ENCODE measurements at regions not wholly inside any gene's neighbourhood (a gene's known extent, or its start where the extent isn't known, plus 50 kb on each side); places are given as distances from the start of the nearest gene placed in this dataset.

DNA sequence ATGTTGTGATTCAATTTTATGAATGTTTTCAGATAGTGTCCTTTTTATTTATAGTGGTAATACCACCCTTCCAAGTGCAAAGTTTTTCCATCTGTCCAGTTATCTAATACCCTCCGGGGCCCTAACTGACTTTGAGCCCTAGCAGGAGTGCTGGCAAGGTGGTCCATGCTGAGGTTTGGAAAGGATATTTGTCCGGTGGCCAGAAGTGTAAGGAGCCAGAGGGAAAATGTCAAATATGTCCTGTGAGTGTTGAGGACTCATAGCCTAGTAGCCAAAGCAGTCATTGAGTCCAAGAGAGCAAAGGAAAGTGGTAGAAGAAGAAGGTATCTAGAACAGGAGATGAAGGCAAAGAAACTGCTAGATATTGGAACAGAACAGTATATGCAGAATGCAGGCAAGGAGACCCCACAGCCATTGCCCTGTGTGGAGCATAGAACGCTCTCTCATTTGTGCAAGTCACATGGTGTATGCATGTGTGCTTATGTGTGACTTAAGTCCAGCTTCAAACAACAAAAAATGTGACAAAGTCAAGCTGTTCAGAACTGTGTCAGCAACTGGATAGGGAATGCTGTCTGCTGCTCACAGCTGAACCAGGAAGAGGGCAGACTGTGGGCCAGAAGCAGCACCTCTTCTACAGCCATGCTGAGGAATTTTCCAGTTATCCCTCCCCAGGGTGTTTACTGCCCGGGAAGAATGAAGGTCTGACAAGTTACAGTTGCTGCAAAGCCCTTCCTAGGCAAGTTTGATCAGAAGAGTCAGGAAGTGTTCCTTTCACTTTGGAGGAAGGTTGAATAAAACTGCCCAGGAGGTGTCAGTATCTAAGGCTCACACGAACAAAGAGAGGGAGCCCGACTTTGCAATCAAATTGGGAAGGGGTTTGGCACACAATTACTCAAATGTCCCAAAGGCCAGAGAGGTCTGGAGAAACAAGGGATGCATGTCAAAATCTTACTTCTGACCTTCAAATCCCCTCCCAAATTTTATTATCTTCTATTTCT lies 463.3 kb upstream of the DMAC1 start:
- DNase-seq (ENCODE audit: low read depth), result no peak

GRCh38 chr9:8261737-8262136 lies 462.2 kb upstream of the DMAC1 start:
- DNase-seq (ENCODE audit: low read depth), result no peak

- DNase-seq (ENCODE audit: low read depth), result no peak
These were observed 459.4 kb upstream of the DMAC1 start for GRCh38 chr9:8259028-8259427.

GRCh38 chr9:8256880-8257279 lies 457.3 kb upstream of the DMAC1 start:
- DNase-seq (ENCODE audit: low read depth), result no peak

GRCh38 chr9:8255850-8256249 lies 456.3 kb upstream of the DMAC1 start:
- DNase-seq (ENCODE audit: low read depth), result no peak

GRCh38 chr9:8254541-8254940 lies 455.0 kb upstream of the DMAC1 start:
- DNase-seq (ENCODE audit: low read depth), result no peak

- DNase-seq (ENCODE audit: low read depth), result no peak
These were observed 452.9 kb upstream of the DMAC1 start for GRCh38 chr9:8252445-8252844.

DNA sequence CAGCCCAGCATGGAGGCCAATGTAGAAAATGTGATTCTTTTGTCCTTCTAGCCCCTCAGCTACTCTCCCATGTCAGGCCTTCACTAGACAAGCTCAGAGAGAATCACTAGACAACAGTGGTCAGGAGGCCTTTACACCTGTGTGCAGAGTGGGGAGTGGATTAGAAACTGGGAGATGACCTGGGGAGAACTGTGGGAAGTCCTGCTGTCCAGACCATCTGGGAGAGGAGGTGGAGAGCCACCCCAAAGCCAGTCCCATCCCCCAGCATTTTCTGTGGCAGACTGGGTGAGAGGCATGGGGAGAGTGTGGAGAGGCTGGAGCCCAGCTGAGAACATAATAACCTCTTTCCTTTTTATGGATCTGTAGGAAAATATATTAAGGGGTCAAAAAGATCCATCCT lies 452.0 kb upstream of the DMAC1 start:
- DNase-seq (ENCODE audit: low read depth), result no peak

DNA sequence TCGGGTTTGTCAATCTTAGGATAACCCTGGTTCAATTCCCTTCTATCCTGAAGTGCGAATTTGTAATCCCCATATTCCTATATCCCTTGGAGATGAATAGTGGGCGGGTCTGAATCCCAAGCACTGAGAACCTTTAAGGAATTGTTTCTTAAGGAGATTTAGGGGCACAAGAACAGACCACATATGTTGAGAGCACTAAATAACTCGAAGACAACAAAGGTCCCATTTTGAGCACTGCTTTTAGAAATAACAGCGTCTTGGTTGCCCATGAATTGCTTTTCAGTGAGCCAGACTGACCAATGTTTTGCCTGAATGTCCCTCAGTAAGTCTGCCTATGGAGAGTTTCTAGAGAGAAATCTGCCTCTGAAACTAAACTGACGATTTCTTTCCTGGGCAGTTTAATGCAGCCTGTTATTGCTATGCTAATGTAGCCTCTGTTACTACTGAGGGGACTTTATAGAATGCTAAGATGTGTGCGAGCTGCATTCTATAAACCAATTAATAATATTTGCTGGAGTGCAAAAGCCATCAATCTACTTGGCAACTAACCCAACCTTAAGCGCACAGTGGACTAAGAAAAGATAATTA lies 445.0 kb upstream of the DMAC1 start:
- no peak for DNase-seq (ENCODE audit: low read depth)

- DNase-seq (ENCODE audit: low read depth), result no peak
These were observed 441.6 kb upstream of the DMAC1 start for GRCh38 chr9:8241201-8241600.

DNA sequence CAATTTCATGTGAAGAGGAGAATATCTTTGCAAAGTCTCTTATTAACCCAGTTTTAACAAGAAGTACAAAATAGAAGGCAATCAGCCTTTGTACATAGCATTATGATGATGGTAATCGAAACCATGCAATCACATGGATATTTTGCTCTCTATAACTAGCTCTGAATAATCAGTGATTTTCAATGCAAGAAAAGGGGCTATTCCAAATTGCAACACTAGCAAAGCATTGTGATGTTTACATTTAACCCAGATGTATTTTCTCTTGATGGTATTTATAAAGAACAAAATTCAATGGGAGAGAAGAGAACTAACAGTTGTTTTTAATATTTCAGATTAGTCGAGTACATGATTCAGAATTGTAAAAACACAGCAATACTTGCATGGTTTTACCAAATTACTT lies 437.5 kb upstream of the DMAC1 start:
- DNase-seq (ENCODE audit: low read depth), result no peak

GRCh38 chr9:8235489-8235888 lies 435.9 kb upstream of the DMAC1 start:
- no peak for DNase-seq (ENCODE audit: low read depth)

GRCh38 chr9:8234316-8234715 lies 434.7 kb upstream of the DMAC1 start:
- DNase-seq (ENCODE audit: low read depth), result no peak

- DNase-seq (ENCODE audit: low read depth), result no peak
These were observed 433.1 kb upstream of the DMAC1 start for GRCh38 chr9:8232726-8233125.

GRCh38 chr9:8229226-8229625 lies 429.6 kb upstream of the DMAC1 start:
- DNase-seq (ENCODE audit: low read depth), result no peak

- DNase-seq (ENCODE audit: low read depth), result no peak
These were observed 424.8 kb upstream of the DMAC1 start for GRCh38 chr9:8224381-8224801.

- DNase-seq (ENCODE audit: low read depth), result no peak
These were observed 424.3 kb upstream of the DMAC1 start for GRCh38 chr9:8223861-8224260.

DNA sequence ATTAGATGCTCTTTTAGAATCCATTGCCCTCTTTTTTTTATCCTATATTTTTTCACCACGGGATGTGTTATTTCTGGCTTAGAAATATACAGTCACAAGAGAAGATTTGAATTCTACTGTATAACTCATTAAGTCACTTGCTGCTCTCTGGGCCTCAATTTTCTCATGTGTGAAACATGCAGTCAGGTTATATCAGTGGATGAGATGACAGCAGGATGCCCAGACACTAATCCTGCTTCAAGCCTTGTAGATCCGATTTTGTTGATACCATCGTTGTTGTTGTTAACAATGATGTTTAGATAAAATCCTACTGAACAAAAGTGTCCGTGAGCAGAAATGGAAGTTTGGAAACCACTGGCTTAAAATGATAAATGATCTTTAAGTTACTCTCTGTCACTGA lies 421.9 kb upstream of the DMAC1 start:
- DNase-seq (ENCODE audit: low read depth), result no peak

- no peak for DNase-seq (ENCODE audit: low read depth)
These were observed 408.9 kb upstream of the DMAC1 start for GRCh38 chr9:8208465-8208864.

DNA sequence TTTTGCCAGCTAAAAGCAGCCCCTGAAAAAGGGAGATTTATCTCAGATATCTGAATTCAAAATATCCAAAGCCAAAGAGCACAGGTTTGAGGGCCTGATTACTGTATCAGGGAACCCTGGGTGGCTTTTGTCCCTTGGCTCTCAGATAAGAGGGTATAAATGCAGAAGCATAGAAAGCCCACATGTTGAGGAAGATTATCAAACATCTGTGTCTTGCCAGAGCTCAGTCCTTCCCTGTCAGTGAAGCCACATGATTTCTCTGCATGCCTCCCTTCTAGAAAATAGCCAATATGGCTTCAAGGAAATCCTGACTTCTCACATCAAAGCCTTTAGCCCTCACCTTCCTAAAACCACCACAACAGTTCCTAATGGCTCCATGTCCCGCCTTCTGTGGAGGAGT lies 408.0 kb upstream of the DMAC1 start:
- DNase-seq (ENCODE audit: low read depth), result no peak

- DNase-seq (ENCODE audit: low read depth), result no peak
These were observed 407.1 kb upstream of the DMAC1 start for GRCh38 chr9:8206720-8207119.

- no peak for DNase-seq (ENCODE audit: low read depth)
These were observed 406.0 kb upstream of the DMAC1 start for GRCh38 chr9:8205576-8205975.

- DNase-seq (ENCODE audit: low read depth), result no peak
These were observed 390.3 kb upstream of the DMAC1 start for GRCh38 chr9:8189881-8190280.
